ENCODE measurements at regions not wholly inside any gene's neighbourhood (a gene's known extent, or its start where the extent isn't known, plus 50 kb on each side); places are given as distances from the start of the nearest gene placed in this dataset.

- Histone ChIP-seq H3K4me1 (no peaks in the 10 kb centered on the region), H3K27ac (no peak overlapping the region), H3K9me3 (no peaks in the 10 kb centered on the region), H3K4me3 (no peak overlapping the region), H3K36me3 (no peaks in the 10 kb centered on the region), H3K27me3 (no peaks in the 10 kb centered on the region)
- intact Hi-C loops (cut with DNase I), result no loop called here
- TF ChIP-seq POLR2A (IDR thresholded peaks at IDR 0.05) (no peak), CTCF (IDR thresholded peaks at IDR 0.05) (no peak)
- DNase-seq (no peak), ATAC-seq (no peak)
- WGBS, 4 donors, result 57 to 82% (median 70%) methylated on average over 2 of the region's 2 CpGs
Observed at GRCh38 chrX:34764852-34765361, 107.8 kb upstream of the TMEM47 start.

GRCh38 chrX:34768290-34768689, 111.2 kb upstream of the TMEM47 start:
- intact Hi-C loops (cut with DNase I), result no loop called here
- DNase-seq, result no peak
- H3K36me3 ChIP-seq, result no peaks in the 10 kb centered on the region
- H3K9me3 ChIP-seq, result no peaks in the 10 kb centered on the region
- no peaks in the 10 kb centered on the region for H3K27me3 ChIP-seq
- no peaks in the 10 kb centered on the region for H3K4me1 ChIP-seq
- no peak overlapping the region for H3K4me3 ChIP-seq
- TF ChIP-seq CTCF (IDR thresholded peaks at IDR 0.05) (no peak), POLR2A (IDR thresholded peaks at IDR 0.05) (no peak)
- no peak for ATAC-seq
- no peak overlapping the region for H3K27ac ChIP-seq
- WGBS, 4 donors, result 90 to 96% (median 94%) methylated on average over 2 of the region's 2 CpGs

- H3K27ac ChIP-seq, result no peak overlapping the region
- intact Hi-C loops (cut with DNase I), result loop anchor here in 1 of 10 donors (10.0 kb wide), 1 partner anchor 64 kb away; no protein-coding TSS in a partner anchor
- no peaks in the 10 kb centered on the region for H3K36me3 ChIP-seq
- TF ChIP-seq CTCF (IDR thresholded peaks at IDR 0.05) (no peak), POLR2A (IDR thresholded peaks at IDR 0.05) (no peak)
- no peak overlapping the region for H3K4me3 ChIP-seq
- WGBS, 4 donors, result 78 to 93% (median 82%) methylated on average over 1 of the region's 1 CpG
- no peak for ATAC-seq
- no peaks in the 10 kb centered on the region for H3K27me3 ChIP-seq
- no peak for DNase-seq
- H3K4me1 ChIP-seq, result no peaks in the 10 kb centered on the region
- no peaks in the 10 kb centered on the region for H3K9me3 ChIP-seq
Observed at GRCh38 chrX:34770511-34770910, 113.4 kb upstream of the TMEM47 start.

GRCh38 chrX:34778916-34779315, 121.8 kb upstream of the TMEM47 start:
- ATAC-seq (no peak), DNase-seq (no peak)
- no peak overlapping the region for H3K27ac ChIP-seq
- intact Hi-C loops (cut with DNase I), result loop anchor here in 1 of 10 donors (10.0 kb wide), 1 partner anchor 56 kb away; no protein-coding TSS in a partner anchor
- TF ChIP-seq POLR2A (IDR thresholded peaks at IDR 0.05), result no peak
- TF ChIP-seq CTCF (IDR thresholded peaks at IDR 0.05), result no peak
- 69 to 82% (median 71%) methylated on average over 2 of the region's 2 CpGs for WGBS, 4 donors
- H3K4me1 ChIP-seq, result no peaks in the 10 kb centered on the region
- no peaks in the 10 kb centered on the region for H3K9me3 ChIP-seq
- H3K27me3 ChIP-seq, result no peaks in the 10 kb centered on the region
- no peaks in the 10 kb centered on the region for H3K36me3 ChIP-seq
- no peak overlapping the region for H3K4me3 ChIP-seq
